Mammary epithelial cell (primary cell): ENCODE measurements at regions not wholly inside any gene's neighbourhood (a gene's known extent, or its start where the extent isn't known, plus 50 kb on each side); places are given as distances from the start of the nearest gene placed in this dataset.
"Not testable (repeated sequence)": the region's sequence is repeated elsewhere in the genome, so short reads cannot be mapped to it uniquely, and the experiment has no call there.

Experiments used
- CTCF ChIP-seq, 2 donors: IDR thresholded peaks in 1 of 2; conservative IDR thresholded peaks in 1 of 2; 2 replicates each; pipeline ENCODE4 v1.5.1; 2011 to 2012; ENCODE audit warnings: inconsistent platforms in 2 of 2, low read length in 2 of 2, mild to moderate bottlenecking in 2 of 2, control low read depth in 1 of 2, low read depth in 1 of 2; ENCODE audit not compliant: insufficient read depth in 1 of 2; ENCODE audit errors: extremely low read depth in 1 of 2
- EZH2 ChIP-seq: IDR thresholded peaks from 2 replicates; pipeline ENCODE4 v1.6.1; 2012; ENCODE audit warnings: low read length, inconsistent platforms, borderline replicate concordance

- not testable (repeated sequence) for TF ChIP-seq CTCF (conservative IDR thresholded peaks at IDR 0.05 in 1 of 2, IDR thresholded peaks at IDR 0.05 in 1 of 2; ENCODE audit: extremely low read depth in 1 of 2, insufficient read depth in 1 of 2, low read depth in 1 of 2, low read length in 2 of 2); EZH2
Measured at GRCh38 chr20:26003959-26004358, 307.3 kb upstream of the ZNF337 start.
